ENCODE measurements at regions not wholly inside any gene's neighbourhood (a gene's known extent, or its start where the extent isn't known, plus 50 kb on each side); places are given as distances from the start of the nearest gene placed in this dataset.

DNA sequence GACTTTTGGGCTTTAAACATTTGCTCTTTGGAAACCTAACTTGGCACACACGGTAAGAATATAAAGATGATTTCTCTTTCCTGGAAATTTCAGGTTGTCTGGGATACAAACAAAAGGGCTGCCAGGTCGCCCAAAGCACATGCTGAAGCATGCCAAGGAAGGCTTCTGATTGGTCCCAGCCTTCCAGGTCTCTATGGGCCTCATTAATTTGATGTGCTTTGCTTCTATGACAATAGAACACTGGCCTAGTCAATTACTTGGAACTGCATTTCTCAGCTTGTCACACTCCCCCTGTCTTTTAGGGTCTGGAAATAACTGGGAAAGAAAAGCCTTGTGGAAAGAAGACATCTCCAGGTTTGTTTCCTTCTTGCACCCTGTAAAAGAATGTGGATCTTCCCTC, 228.9 kb downstream of the ADCYAP1 start:
- H3K36me3 ChIP-seq (replicated peaks; ENCODE audit: insufficient read depth, low read length) = no peaks in the 10 kb centered on the region
- H4K20me1 ChIP-seq (ENCODE audit: insufficient read depth, low read length) = no peaks in the 10 kb centered on the region
- no peaks in the 10 kb centered on the region for H3F3A ChIP-seq (ENCODE audit: insufficient read depth, low read length)
- no peak for DNase-seq
- H3K4me1 ChIP-seq (ENCODE audit: low read length) = no peaks in the 10 kb centered on the region
- H3K4me2 ChIP-seq (ENCODE audit: low read depth, low read length) = no peak overlapping the region
- H3K9me2 ChIP-seq (replicated peaks; ENCODE audit: insufficient read depth, low read length) = no peaks in the 10 kb centered on the region
- H3K79me2 ChIP-seq (ENCODE audit: low read length) = no peaks in the 10 kb centered on the region
- no peak overlapping the region for H3K27ac ChIP-seq (ENCODE audit: low read length)
- no peaks in the 10 kb centered on the region for H3K27me3 ChIP-seq (replicated peaks; ENCODE audit: insufficient read depth, low read length)
- H3K9ac ChIP-seq (ENCODE audit: low read length) = no peak overlapping the region
- TF ChIP-seq EZH2 (optimal IDR thresholded peaks at IDR 0.05; ENCODE audit: low read depth, low read length) = no peak
- TF ChIP-seq, protein P1, sequence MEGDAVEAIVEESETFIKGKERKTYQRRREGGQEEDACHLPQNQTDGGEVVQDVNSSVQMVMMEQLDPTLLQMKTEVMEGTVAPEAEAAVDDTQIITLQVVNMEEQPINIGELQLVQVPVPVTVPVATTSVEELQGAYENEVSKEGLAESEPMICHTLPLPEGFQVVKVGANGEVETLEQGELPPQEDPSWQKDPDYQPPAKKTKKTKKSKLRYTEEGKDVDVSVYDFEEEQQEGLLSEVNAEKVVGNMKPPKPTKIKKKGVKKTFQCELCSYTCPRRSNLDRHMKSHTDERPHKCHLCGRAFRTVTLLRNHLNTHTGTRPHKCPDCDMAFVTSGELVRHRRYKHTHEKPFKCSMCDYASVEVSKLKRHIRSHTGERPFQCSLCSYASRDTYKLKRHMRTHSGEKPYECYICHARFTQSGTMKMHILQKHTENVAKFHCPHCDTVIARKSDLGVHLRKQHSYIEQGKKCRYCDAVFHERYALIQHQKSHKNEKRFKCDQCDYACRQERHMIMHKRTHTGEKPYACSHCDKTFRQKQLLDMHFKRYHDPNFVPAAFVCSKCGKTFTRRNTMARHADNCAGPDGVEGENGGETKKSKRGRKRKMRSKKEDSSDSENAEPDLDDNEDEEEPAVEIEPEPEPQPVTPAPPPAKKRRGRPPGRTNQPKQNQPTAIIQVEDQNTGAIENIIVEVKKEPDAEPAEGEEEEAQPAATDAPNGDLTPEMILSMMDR (IDR thresholded peaks at IDR 0.05; ENCODE audit: low read length) = no peak
- no peak for TF ChIP-seq EZH2phosphoT487 (IDR thresholded peaks at IDR 0.05; ENCODE audit: low read length)
- no peak overlapping the region for H2AFZ ChIP-seq (ENCODE audit: low read length)
- H3K9me3 ChIP-seq (replicated peaks; ENCODE audit: insufficient read depth, low read length) = no peaks in the 10 kb centered on the region
- H3K4me3 ChIP-seq (ENCODE audit: low read length) = no peak overlapping the region

DNA sequence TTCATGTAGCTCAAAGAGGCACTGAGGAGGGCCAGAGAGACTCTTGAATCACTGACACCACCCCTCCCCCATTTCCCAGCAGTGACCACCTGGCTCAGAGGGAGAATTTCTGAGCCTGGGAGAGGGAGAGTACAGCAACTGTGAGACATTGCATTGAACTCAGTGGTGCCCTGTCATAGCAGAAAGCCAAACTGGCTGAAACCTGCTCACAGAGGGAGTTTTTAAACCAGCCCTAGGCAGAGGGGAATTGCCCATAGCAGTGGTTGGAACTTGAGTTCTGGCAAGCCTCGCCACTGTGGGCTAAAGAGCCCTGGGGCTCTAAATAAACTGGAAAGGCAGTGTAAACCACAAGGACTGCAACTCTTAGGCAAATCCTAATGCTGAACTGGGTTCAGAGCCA, 243.1 kb downstream of the ADCYAP1 start:
- no peaks in the 10 kb centered on the region for H3K27me3 ChIP-seq (replicated peaks; ENCODE audit: insufficient read depth, low read length)
- H3K4me2 ChIP-seq (ENCODE audit: low read depth, low read length) = no peak overlapping the region
- no peaks in the 10 kb centered on the region for H3K9me3 ChIP-seq (replicated peaks; ENCODE audit: insufficient read depth, low read length)
- H3K9me2 ChIP-seq (replicated peaks; ENCODE audit: insufficient read depth, low read length) = no peaks in the 10 kb centered on the region
- H3K4me1 ChIP-seq (ENCODE audit: low read length) = no peaks in the 10 kb centered on the region
- H3K9ac ChIP-seq (ENCODE audit: low read length) = no peak overlapping the region
- H3K36me3 ChIP-seq (replicated peaks; ENCODE audit: insufficient read depth, low read length) = no peaks in the 10 kb centered on the region
- H2AFZ ChIP-seq (ENCODE audit: low read length) = no peak overlapping the region
- no peaks in the 10 kb centered on the region for H4K20me1 ChIP-seq (ENCODE audit: insufficient read depth, low read length)
- no peak for DNase-seq
- H3K4me3 ChIP-seq (ENCODE audit: low read length) = no peak overlapping the region
- H3K79me2 ChIP-seq (ENCODE audit: low read length) = no peaks in the 10 kb centered on the region
- H3F3A ChIP-seq (ENCODE audit: insufficient read depth, low read length) = no peaks in the 10 kb centered on the region
- TF ChIP-seq, protein P1 (IDR thresholded peaks at IDR 0.05; ENCODE audit: low read length) = no peak
- TF ChIP-seq EZH2phosphoT487 (IDR thresholded peaks at IDR 0.05; ENCODE audit: low read length) = no peak
- no peak for TF ChIP-seq EZH2 (optimal IDR thresholded peaks at IDR 0.05; ENCODE audit: low read depth, low read length)
- H3K27ac ChIP-seq (ENCODE audit: low read length) = no peak overlapping the region

DNA sequence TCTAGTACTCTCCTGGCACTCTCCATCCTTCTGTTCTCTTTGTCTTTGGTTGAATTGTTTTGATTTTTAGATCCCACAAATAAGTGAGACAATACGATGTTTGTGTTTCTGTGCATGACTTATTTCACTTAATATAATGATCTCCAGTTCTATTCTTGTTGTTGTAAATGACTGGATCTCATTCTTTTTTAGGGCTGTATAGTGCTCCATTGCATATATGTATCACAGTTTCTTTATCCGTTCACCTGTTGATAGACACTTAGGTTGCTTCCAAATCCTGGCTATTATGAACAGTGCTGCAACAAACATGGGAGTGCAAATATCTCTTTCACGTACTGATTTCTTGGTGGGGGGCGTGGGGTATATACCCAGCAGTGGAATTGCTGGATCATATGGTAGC, 245.0 kb downstream of the ADCYAP1 start:
- TF ChIP-seq, protein P1 (IDR thresholded peaks at IDR 0.05; ENCODE audit: low read length) = no peak
- TF ChIP-seq EZH2phosphoT487 (IDR thresholded peaks at IDR 0.05; ENCODE audit: low read length) (no peak), EZH2 (optimal IDR thresholded peaks at IDR 0.05; ENCODE audit: low read depth, low read length) (no peak)
- Histone ChIP-seq H3K4me1 (ENCODE audit: low read length) (no peaks in the 10 kb centered on the region), H2AFZ (ENCODE audit: low read length) (no peak overlapping the region), H3K4me3 (ENCODE audit: low read length) (no peak overlapping the region), H3K79me2 (ENCODE audit: low read length) (no peaks in the 10 kb centered on the region), H3F3A (ENCODE audit: insufficient read depth, low read length) (no peaks in the 10 kb centered on the region), H3K27ac (ENCODE audit: low read length) (no peak overlapping the region), H3K9ac (ENCODE audit: low read length) (no peak overlapping the region), H4K20me1 (ENCODE audit: insufficient read depth, low read length) (no peaks in the 10 kb centered on the region), H3K9me2 (replicated peaks; ENCODE audit: insufficient read depth, low read length) (no peaks in the 10 kb centered on the region), H3K27me3 (replicated peaks; ENCODE audit: insufficient read depth, low read length) (no peaks in the 10 kb centered on the region), H3K9me3 (replicated peaks; ENCODE audit: insufficient read depth, low read length) (no peaks in the 10 kb centered on the region), H3K4me2 (ENCODE audit: low read depth, low read length) (no peak overlapping the region), H3K36me3 (replicated peaks; ENCODE audit: insufficient read depth, low read length) (no peaks in the 10 kb centered on the region)
- DNase-seq = no peak
